Activated CD4-positive, alpha-beta T cell treated with anti-CD3 and anti-CD28 coated beads, Interleukin-2, Interleukin-4, amounts not matched to agents 100 ng/mL and 50 ng/mL, durations not matched to agents 16 hours and 8 hours (primary cell): ENCODE measurements at regions not wholly inside any gene's neighbourhood (a gene's known extent, or its start where the extent isn't known, plus 50 kb on each side); places are given as distances from the start of the nearest gene placed in this dataset.

ENCODE experiments used
- DNase-seq: peaks from one replicate; pipeline ENCODE4 v3.0.0-alpha.2; 2020; ENCODE audit warnings: low spot score

- DNase-seq: no peak
These were observed 124.8 kb downstream of the RPLP1 start for GRCh38 chr15:69577397-69577796.

- no peak for DNase-seq
These were observed 125.6 kb downstream of the RPLP1 start for GRCh38 chr15:69578252-69578651.

GRCh38 chr15:69578787-69579583 lies 126.4 kb downstream of the RPLP1 start:
- no peak for DNase-seq

GRCh38 chr15:69579950-69580618 lies 127.5 kb downstream of the RPLP1 start:
- no peak for DNase-seq

- DNase-seq: no peak
These were observed 131.0 kb downstream of the RPLP1 start for GRCh38 chr15:69583626-69584025.

GRCh38 chr15:69585937-69586336 lies 133.3 kb downstream of the RPLP1 start:
- DNase-seq: no peak

- DNase-seq: no peak
These were observed 134.1 kb downstream of the RPLP1 start for GRCh38 chr15:69586721-69587120.

GRCh38 chr15:69587723-69588426 lies 135.3 kb downstream of the RPLP1 start:
- no peak for DNase-seq

- no peak for DNase-seq
These were observed 137.6 kb downstream of the RPLP1 start for GRCh38 chr15:69590201-69590710.

- no peak for DNase-seq
These were observed 138.4 kb downstream of the RPLP1 start for GRCh38 chr15:69590932-69591524.

- no peak for DNase-seq
These were observed 139.4 kb downstream of the RPLP1 start for GRCh38 chr15:69591905-69592508.

- no peak for DNase-seq
These were observed 140.3 kb downstream of the RPLP1 start for GRCh38 chr15:69592954-69593353.

GRCh38 chr15:69593488-69593887 lies 140.9 kb downstream of the RPLP1 start:
- no peak for DNase-seq

GRCh38 chr15:69593981-69594966 lies 141.7 kb downstream of the RPLP1 start:
- no peak for DNase-seq

- no peak for DNase-seq
These were observed 142.6 kb downstream of the RPLP1 start for GRCh38 chr15:69595009-69595791.

- no peak for DNase-seq
These were observed 144.5 kb downstream of the RPLP1 start for GRCh38 chr15:69597061-69597592.

GRCh38 chr15:69599271-69599670 lies 146.7 kb downstream of the RPLP1 start:
- DNase-seq: no peak

GRCh38 chr15:69600556-69601085 lies 148.0 kb downstream of the RPLP1 start:
- no peak for DNase-seq
